HepG2 (cell line): ENCODE measurements at regions not wholly inside any gene's neighbourhood (a gene's known extent, or its start where the extent isn't known, plus 50 kb on each side); places are given as distances from the start of the nearest gene placed in this dataset.

Source experiments
- ATAC-seq: fragments of 200-7000 bp; cut with Tn5 transposase; 3 replicates; pipeline ENCODE4 v1.9.1; 2020; ENCODE audit warnings: mild to moderate bottlenecking, moderate library complexity
- BruUV-seq: library from RNA; stranded (reverse); fragments of 400-500 nt; replicated peaks from 2 replicates; lab custom pipeline; 2021; lab: Mats Ljungman, UMichigan
- CTCF ChIA-PET: fragments of 300-600 bp; formaldehyde crosslinking; extraction: SDS; loops from one replicate; lab custom pipeline; 2021; ENCODE audit warnings: low total read pairs, inconsistent platforms, low intra/inter-chr PET ratio; lab: Yijun Ruan, JAX
- POLR2A ChIA-PET: fragments of 350-600 bp; sonication (Branson Sonifier 250); formaldehyde crosslinking; loops from one replicate; lab custom pipeline; 2020; ENCODE audit warnings: antibody characterized with exemption, inconsistent platforms; lab: Yijun Ruan, JAX
- DNase-seq: peaks from one replicate; pipeline ENCODE4 v3.0.0-alpha.2; 2015; ENCODE audit warnings: low spot score
- FAIRE-seq: peaks from 3 replicates; lab custom pipeline; 2011; peaks lifted over from hg19 to GRCh38; lab: Jason Lieb, UNC
- H2AFZ ChIP-seq: one replicate; pipeline ENCODE4 v1.6.1; 2011; ENCODE audit warnings: low read length, inconsistent platforms
- H3K27ac ChIP-seq: fragments of 300-600 bp; 3 replicates; pipeline ENCODE4 v1.8.0; 2011; ENCODE audit warnings: mixed run types, mild to moderate bottlenecking, mixed read lengths, low read length, inconsistent platforms; ENCODE audit not compliant: insufficient read depth; ENCODE audit errors: extremely low read length
- H3K27me3 ChIP-seq, 2 experiments: fragments of 200-600 bp in 1 of 2; 2 replicates in 1 of 2; 3 replicates in 1 of 2; pipeline versions ENCODE4 v1.6.0 to v1.8.0; 2011; ENCODE audit warnings: low read length in 2 of 2, mild to moderate bottlenecking in 2 of 2, moderate library complexity in 2 of 2, inconsistent platforms in 1 of 2; ENCODE audit not compliant: insufficient read depth in 2 of 2, control insufficient read depth in 1 of 2
- H3K36me3 ChIP-seq, 2 experiments: fragments of 200-600 bp in 1 of 2; replicated peaks in 1 of 2; 2 replicates in 1 of 2; 3 replicates in 1 of 2; pipeline versions ENCODE4 v1.5.1 to v1.8.0; 2011; ENCODE audit warnings: low read length in 2 of 2, inconsistent platforms in 1 of 2; ENCODE audit not compliant: insufficient read depth in 2 of 2, control insufficient read depth in 1 of 2
- H3K4me1 ChIP-seq: 2 replicates; pipeline ENCODE4 v1.5.1; 2012; ENCODE audit warnings: low read length, inconsistent platforms; ENCODE audit not compliant: insufficient read depth
- H3K4me2 ChIP-seq: 2 replicates; pipeline ENCODE4 v1.6.0; 2011; ENCODE audit warnings: low read depth, low read length, inconsistent platforms
- H3K4me3 ChIP-seq, 3 experiments: fragments of 200-600 bp in 1 of 3; sonication (generic), shearing (Covaris generic) in 1 of 3; replicated peaks in 1 of 3; 2 replicates each; pipeline ENCODE4 v1.5.1; 2011 to 2016; ENCODE audit warnings: low read length in 3 of 3, inconsistent platforms in 2 of 3, low read depth in 2 of 3, mild to moderate bottlenecking in 2 of 3, control low read depth in 1 of 3, mixed read lengths in 1 of 3; ENCODE audit not compliant: insufficient read depth in 1 of 3
- H3K79me2 ChIP-seq: one replicate; pipeline ENCODE4 v1.6.1; 2011; ENCODE audit warnings: low read length, inconsistent platforms; ENCODE audit not compliant: insufficient read depth
- H3K9ac ChIP-seq: 2 replicates; pipeline ENCODE4 v1.6.0; 2011; ENCODE audit warnings: mild to moderate bottlenecking, low read depth, low read length, inconsistent platforms; ENCODE audit not compliant: insufficient read depth
- H3K9me3 ChIP-seq: 2 replicates; pipeline ENCODE4 v1.5.1; 2012; ENCODE audit warnings: mild to moderate bottlenecking, low read length
- H4K20me1 ChIP-seq: 2 replicates; pipeline ENCODE4 v1.6.0; 2011; ENCODE audit warnings: inconsistent platforms, mild to moderate bottlenecking, low read length, moderate library complexity; ENCODE audit not compliant: insufficient read depth
- HOXA5 ChIP-seq: sonication (generic); formaldehyde crosslinking; IDR thresholded peaks from 2 replicates; pipeline ENCODE4 v1.4.0; 2020; ENCODE audit warnings: missing genetic modification reagents
- JUNB ChIP-seq: sonication (generic); formaldehyde crosslinking; IDR thresholded peaks from 2 replicates; pipeline ENCODE4 v1.8.0; 2022; ENCODE audit warnings: missing genetic modification reagents, mild to moderate bottlenecking, borderline replicate concordance
- MBD4 ChIP-seq: IDR thresholded peaks from 2 replicates; pipeline ENCODE4 v1.6.1; 2012; ENCODE audit warnings: low read length, inconsistent platforms, borderline replicate concordance
- MIXL1 ChIP-seq: IDR thresholded peaks from 2 replicates; pipeline ENCODE4 v1.6.1; 2016
- NR2F2 ChIP-seq: IDR thresholded peaks from 2 replicates; pipeline ENCODE4 v1.6.1; 2012; ENCODE audit warnings: low read depth, inconsistent platforms, borderline replicate concordance
- RAD21 ChIP-seq: fragments of 450-650 bp; formaldehyde crosslinking; IDR thresholded peaks from 2 replicates; pipeline ENCODE4 v1.5.0; 2020; ENCODE audit warnings: mild to moderate bottlenecking
- ZNF180 ChIP-seq: sonication (generic); formaldehyde crosslinking; IDR thresholded peaks from 2 replicates; pipeline ENCODE4 v1.4.0; 2020; ENCODE audit warnings: low read depth, missing genetic modification reagents, borderline replicate concordance
- ZNF484 ChIP-seq: sonication (generic); formaldehyde crosslinking; IDR thresholded peaks from 2 replicates; pipeline ENCODE4 v1.5.1; 2020; ENCODE audit warnings: mild to moderate bottlenecking, low read depth, missing genetic modification reagents, borderline replicate concordance
- ZNF547 ChIP-seq: sonication (generic); formaldehyde crosslinking; IDR thresholded peaks from 2 replicates; pipeline ENCODE4 v1.5.1; 2020; ENCODE audit warnings: mild to moderate bottlenecking, missing genetic modification reagents
- ZNF556 ChIP-seq: sonication (generic); formaldehyde crosslinking; IDR thresholded peaks from 2 replicates; pipeline ENCODE4 v1.4.0; 2020; ENCODE audit warnings: mild to moderate bottlenecking, missing genetic modification reagents, borderline replicate concordance
- ZNF7 ChIP-seq: IDR thresholded peaks from 2 replicates; pipeline ENCODE4 v1.6.1; 2016; ENCODE audit warnings: missing biosample characterization, missing genetic modification reagents
- ZNF724P ChIP-seq: sonication (generic); formaldehyde crosslinking; IDR thresholded peaks from 2 replicates; pipeline ENCODE4 v1.8.0; 2022; ENCODE audit warnings: missing genetic modification reagents, borderline replicate concordance
- WGBS: methylation state at CpG from one replicate; pipeline ENCODE4 v1.1.6; 2017; ENCODE audit warnings: low lambda C conversion rate; 5-methylcytosine and 5-hydroxymethylcytosine counted together
- in situ Hi-C: cut with HindIII; loops from 2 replicates; pipeline ENCODE4 v1.10.0; 2017; ENCODE audit warnings: low pct_unique_long_range_greater_than_20kb; ENCODE audit not compliant: extremely low pct_ligation_motif_present
- intact Hi-C: fragments of 100-400 bp; cut with micrococcal nuclease; formaldehyde crosslinking; loops from one replicate; pipeline ENCODE4 v1.10.0; 2022; ENCODE audit not compliant: unreplicated experiment
- TF ChIP-seq, protein P1 (sequence below): sonication (generic); formaldehyde crosslinking; IDR thresholded peaks from 2 replicates; pipeline ENCODE4 v1.9.0; 2021; ENCODE audit warnings: missing genetic modification reagents, borderline replicate concordance
- TF ChIP-seq, protein P2 (sequence below): sonication (generic); formaldehyde crosslinking; IDR thresholded peaks from 2 replicates; pipeline ENCODE4 v1.4.0; 2020; ENCODE audit warnings: missing genetic modification reagents, borderline replicate concordance
- TF ChIP-seq, protein P3 (sequence below): sonication (generic); formaldehyde crosslinking; IDR thresholded peaks from 2 replicates; pipeline ENCODE4 v1.8.1; 2023; ENCODE audit warnings: mild to moderate bottlenecking, missing genetic modification reagents, borderline replicate concordance

DNA sequence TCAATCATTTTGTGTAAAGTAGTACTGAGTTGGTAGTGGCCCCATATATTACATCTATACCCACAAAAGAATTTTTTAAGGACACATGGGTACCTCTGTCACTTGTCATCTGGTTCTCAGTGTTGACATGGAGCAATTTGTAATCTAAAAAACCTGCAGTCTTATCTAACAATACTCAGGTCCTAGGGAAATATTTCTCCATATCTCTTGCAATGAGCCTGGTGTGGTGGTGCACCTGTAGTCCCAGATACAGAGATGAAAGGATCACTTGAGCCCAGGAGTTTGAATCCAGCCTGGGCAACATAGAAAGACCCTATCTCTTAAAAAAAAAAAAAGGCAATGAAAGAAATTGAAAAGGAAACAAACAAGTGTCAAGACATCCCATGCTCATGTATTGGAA is 70.7 kb upstream of the ZNF30 start:
- H4K20me1 ChIP-seq: no peaks in the 10 kb centered on the region
- intact Hi-C loops (no loop called here), in situ Hi-C loops (no loop called here)
- no peaks in the 10 kb centered on the region for H3K27me3 ChIP-seq
- peaks cover 17% of the 10 kb centered on the region for H3K4me1 ChIP-seq
- no peak overlapping the region for H3K4me2 ChIP-seq
- TF ChIP-seq JUNB (CRISPR knock-in tag): no peak
- no peak for TF ChIP-seq MIXL1 (CRISPR knock-in tag)
- TF ChIP-seq ZNF180 (CRISPR knock-in tag): no peak
- TF ChIP-seq ZNF724P (CRISPR knock-in tag): no peak
- TF ChIP-seq, protein P1, sequence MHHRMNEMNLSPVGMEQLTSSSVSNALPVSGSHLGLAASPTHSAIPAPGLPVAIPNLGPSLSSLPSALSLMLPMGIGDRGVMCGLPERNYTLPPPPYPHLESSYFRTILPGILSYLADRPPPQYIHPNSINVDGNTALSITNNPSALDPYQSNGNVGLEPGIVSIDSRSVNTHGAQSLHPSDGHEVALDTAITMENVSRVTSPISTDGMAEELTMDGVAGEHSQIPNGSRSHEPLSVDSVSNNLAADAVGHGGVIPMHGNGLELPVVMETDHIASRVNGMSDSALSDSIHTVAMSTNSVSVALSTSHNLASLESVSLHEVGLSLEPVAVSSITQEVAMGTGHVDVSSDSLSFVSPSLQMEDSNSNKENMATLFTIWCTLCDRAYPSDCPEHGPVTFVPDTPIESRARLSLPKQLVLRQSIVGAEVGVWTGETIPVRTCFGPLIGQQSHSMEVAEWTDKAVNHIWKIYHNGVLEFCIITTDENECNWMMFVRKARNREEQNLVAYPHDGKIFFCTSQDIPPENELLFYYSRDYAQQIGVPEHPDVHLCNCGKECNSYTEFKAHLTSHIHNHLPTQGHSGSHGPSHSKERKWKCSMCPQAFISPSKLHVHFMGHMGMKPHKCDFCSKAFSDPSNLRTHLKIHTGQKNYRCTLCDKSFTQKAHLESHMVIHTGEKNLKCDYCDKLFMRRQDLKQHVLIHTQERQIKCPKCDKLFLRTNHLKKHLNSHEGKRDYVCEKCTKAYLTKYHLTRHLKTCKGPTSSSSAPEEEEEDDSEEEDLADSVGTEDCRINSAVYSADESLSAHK (CRISPR knock-in tag): no peak
- FAIRE-seq (no peak), DNase-seq (no peak), ATAC-seq (no peak)
- H3K27ac ChIP-seq: no peak overlapping the region
- no peaks in the 10 kb centered on the region for H3K36me3 ChIP-seq
- BruUV-seq: no TSS peak
- no peak overlapping the region for H3K9ac ChIP-seq
- ChIA-PET POLR2A (no interaction called here), CTCF (no interaction called here)
- no peak overlapping the region for H3K4me3 ChIP-seq
- H3K79me2 ChIP-seq: no peaks in the 10 kb centered on the region
- no peak overlapping the region for H2AFZ ChIP-seq
- H3K9me3 ChIP-seq: no peaks in the 10 kb centered on the region

DNA sequence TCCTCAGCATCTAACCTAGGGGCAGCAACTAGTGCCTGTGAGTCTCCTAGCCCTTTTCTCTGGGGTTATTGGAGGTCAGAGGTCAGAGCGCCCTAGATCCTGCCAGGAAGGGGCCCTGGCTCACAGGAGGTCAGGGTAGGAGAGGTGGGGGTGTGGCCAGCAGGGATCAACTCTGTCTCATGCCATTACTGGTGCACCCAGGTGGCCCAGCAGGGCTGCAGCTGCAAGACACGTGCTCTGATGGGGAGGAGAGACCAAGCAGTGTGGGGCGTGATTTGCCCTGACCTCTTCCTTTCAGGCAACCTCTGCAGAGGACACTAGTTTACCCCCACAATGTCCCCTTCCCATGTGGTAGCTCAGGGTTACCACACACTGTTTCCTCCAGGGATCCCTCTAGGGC is 73.3 kb upstream of the ZNF30 start:
- Histone ChIP-seq H3K4me3 (no peak overlapping the region), H3K27me3 (0 out of 5 replicates have a peak, but pooled peaks cover 0 to 4% of the 10 kb centered on the region in 2 experiments), H3K79me2 (no peaks in the 10 kb centered on the region), H3K9ac (no peak overlapping the region), H3K36me3 (no peaks in the 10 kb centered on the region), H3K4me2 (no peak overlapping the region), H3K27ac (no peak overlapping the region), H3K9me3 (no peaks in the 10 kb centered on the region), H4K20me1 (no peaks in the 10 kb centered on the region), H2AFZ (no peak overlapping the region), H3K4me1 (peaks cover 17% of the 10 kb centered on the region)
- ATAC-seq (no peak), DNase-seq (no peak), FAIRE-seq (no peak)
- CTCF ChIA-PET: no interaction called here
- intact Hi-C loops: no loop called here
- 20% methylated on average over 2 of the region's 3 CpGs for WGBS
- no TSS peak for BruUV-seq
- in situ Hi-C loops: no loop called here
- POLR2A ChIA-PET: no interaction called here
- TF ChIP-seq ZNF556 (CRISPR knock-in tag) (no peak), ZNF484 (CRISPR knock-in tag) (no peak), MBD4 (no peak), ZNF7 (no peak), NR2F2 (no peak), ZNF547 (CRISPR knock-in tag) (no peak), HOXA5 (CRISPR knock-in tag) (no peak), RAD21 (CRISPR knock-in tag) (no peak)
- TF ChIP-seq, protein P2, sequence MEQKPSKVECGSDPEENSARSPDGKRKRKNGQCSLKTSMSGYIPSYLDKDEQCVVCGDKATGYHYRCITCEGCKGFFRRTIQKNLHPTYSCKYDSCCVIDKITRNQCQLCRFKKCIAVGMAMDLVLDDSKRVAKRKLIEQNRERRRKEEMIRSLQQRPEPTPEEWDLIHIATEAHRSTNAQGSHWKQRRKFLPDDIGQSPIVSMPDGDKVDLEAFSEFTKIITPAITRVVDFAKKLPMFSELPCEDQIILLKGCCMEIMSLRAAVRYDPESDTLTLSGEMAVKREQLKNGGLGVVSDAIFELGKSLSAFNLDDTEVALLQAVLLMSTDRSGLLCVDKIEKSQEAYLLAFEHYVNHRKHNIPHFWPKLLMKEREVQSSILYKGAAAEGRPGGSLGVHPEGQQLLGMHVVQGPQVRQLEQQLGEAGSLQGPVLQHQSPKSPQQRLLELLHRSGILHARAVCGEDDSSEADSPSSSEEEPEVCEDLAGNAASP (CRISPR knock-in tag): no peak
- TF ChIP-seq, protein P3, sequence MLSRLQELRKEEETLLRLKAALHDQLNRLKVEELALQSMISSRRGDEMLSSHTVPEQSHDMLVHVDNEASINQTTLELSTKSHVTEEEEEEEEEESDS: no peak
